H9 (cell line): ENCODE measurements at regions not wholly inside any gene's neighbourhood (a gene's known extent, or its start where the extent isn't known, plus 50 kb on each side); places are given as distances from the start of the nearest gene placed in this dataset.

ENCODE experiments used
- DNase-seq: peaks from one replicate; pipeline ENCODE4 v3.0.0-alpha.2; 2017
- H2AFZ ChIP-seq: one replicate; pipeline ENCODE4 v1.6.1; 2013; ENCODE audit warnings: mild to moderate bottlenecking, low read length, control low read depth, moderate library complexity
- H2AK5ac ChIP-seq: 2 replicates; pipeline ENCODE4 v1.6.1; 2013; ENCODE audit warnings: low read length, control low read depth, mixed read lengths; ENCODE audit not compliant: insufficient read length
- H2BK120ac ChIP-seq: one replicate; pipeline ENCODE4 v1.6.1; 2013; ENCODE audit warnings: low read depth, mild to moderate bottlenecking, low read length, control low read depth, inconsistent platforms; ENCODE audit not compliant: poor library complexity, severe bottlenecking
- H2BK12ac ChIP-seq: 2 replicates; pipeline ENCODE4 v1.6.1; 2013; ENCODE audit warnings: low read length, control low read depth, mixed read lengths, low read depth; ENCODE audit not compliant: insufficient read length
- H2BK15ac ChIP-seq: 2 replicates; pipeline ENCODE4 v1.6.1; 2013; ENCODE audit warnings: low read depth, low read length, control low read depth
- H2BK20ac ChIP-seq: one replicate; pipeline ENCODE4 v1.6.1; 2013; ENCODE audit warnings: low read depth, mild to moderate bottlenecking, low read length, control low read depth, inconsistent platforms; ENCODE audit not compliant: poor library complexity, severe bottlenecking
- H2BK5ac ChIP-seq: 2 replicates; pipeline ENCODE4 v1.6.1; 2013; ENCODE audit warnings: low read length, control low read depth, mixed read lengths; ENCODE audit not compliant: insufficient read length
- H3K14ac ChIP-seq: 2 replicates; pipeline ENCODE4 v1.6.1; 2013; ENCODE audit warnings: low read length, control low read depth; ENCODE audit not compliant: insufficient read depth
- H3K18ac ChIP-seq: 2 replicates; pipeline ENCODE4 v1.6.1; 2013; ENCODE audit warnings: low read depth, mild to moderate bottlenecking, mixed read lengths, low read length, control low read depth; ENCODE audit not compliant: insufficient read length
- H3K23ac ChIP-seq: 2 replicates; pipeline ENCODE4 v1.6.1; 2013; ENCODE audit warnings: low read length, control low read depth, mixed read lengths, low read depth; ENCODE audit not compliant: insufficient read length
- H3K23me2 ChIP-seq: 2 replicates; pipeline ENCODE4 v1.6.1; 2013; ENCODE audit warnings: low read depth, mild to moderate bottlenecking, mixed read lengths, low read length, control low read depth; ENCODE audit not compliant: insufficient read length, poor library complexity, severe bottlenecking
- H3K27ac ChIP-seq: 2 replicates; pipeline ENCODE4 v1.5.1; 2013; ENCODE audit warnings: low read length, control low read depth, mixed read lengths, low read depth; ENCODE audit not compliant: insufficient read length
- H3K27me3 ChIP-seq: 2 replicates; pipeline ENCODE4 v1.6.1; 2013; ENCODE audit warnings: low read length, control low read depth, inconsistent platforms; ENCODE audit not compliant: insufficient read depth
- H3K4ac ChIP-seq: 2 replicates; pipeline ENCODE4 v1.6.1; 2013; ENCODE audit warnings: low read depth, mild to moderate bottlenecking, control low read depth, inconsistent platforms, low read length, moderate library complexity
- H3K4me1 ChIP-seq: 2 replicates; pipeline ENCODE4 v1.6.1; 2013; ENCODE audit warnings: low read length, control low read depth, inconsistent platforms; ENCODE audit not compliant: insufficient read depth
- H3K4me2 ChIP-seq: 2 replicates; pipeline ENCODE4 v1.6.1; 2013; ENCODE audit warnings: low read length, control low read depth, mixed read lengths; ENCODE audit not compliant: insufficient read length, insufficient read depth
- H3K56ac ChIP-seq: 2 replicates; pipeline ENCODE4 v1.6.1; 2013; ENCODE audit warnings: low read depth, mild to moderate bottlenecking, mixed read lengths, low read length, control low read depth; ENCODE audit not compliant: insufficient read length
- H3K79me1 ChIP-seq: 2 replicates; pipeline ENCODE4 v1.6.1; 2013; ENCODE audit warnings: low read depth, mild to moderate bottlenecking, moderate library complexity, low read length, control low read depth, inconsistent platforms; ENCODE audit not compliant: insufficient read depth, poor library complexity, severe bottlenecking
- H3K79me2 ChIP-seq: 2 replicates; pipeline ENCODE4 v1.6.1; 2013; ENCODE audit warnings: low read length, control low read depth, inconsistent platforms; ENCODE audit not compliant: insufficient read depth
- H3K9ac ChIP-seq: 2 replicates; pipeline ENCODE4 v1.6.1; 2013; ENCODE audit warnings: low read length, control low read depth, mixed read lengths; ENCODE audit not compliant: insufficient read length; ENCODE audit errors: extremely low read depth
- H3K9me3 ChIP-seq: one replicate; pipeline ENCODE4 v1.6.1; 2013; ENCODE audit warnings: low read depth, low read length, inconsistent platforms; ENCODE audit not compliant: control insufficient read depth
- H3T11ph ChIP-seq: one replicate; pipeline ENCODE4 v1.6.1; 2013; ENCODE audit warnings: mild to moderate bottlenecking, low read length, control low read depth, inconsistent platforms
- H4K20me1 ChIP-seq: one replicate; pipeline ENCODE4 v1.6.1; 2013; ENCODE audit not compliant: control insufficient read depth, insufficient read length, insufficient read depth
- H4K5ac ChIP-seq: 2 replicates; pipeline ENCODE4 v1.6.1; 2013; ENCODE audit warnings: low read depth, mild to moderate bottlenecking, mixed read lengths, low read length, control low read depth; ENCODE audit not compliant: insufficient read length
- H4K8ac ChIP-seq: replicated peaks from 2 replicates; pipeline ENCODE4 v1.6.1; 2013; ENCODE audit warnings: low read length, control low read depth, mixed read lengths, low read depth; ENCODE audit not compliant: insufficient read length
- H4K91ac ChIP-seq: 2 replicates; pipeline ENCODE4 v1.6.1; 2013; ENCODE audit warnings: low read depth, mild to moderate bottlenecking, moderate library complexity, mixed read lengths, low read length, control low read depth; ENCODE audit not compliant: insufficient read length
- H3K27ac Mint-ChIP-seq, 3 experiments: 2 replicates in 2 of 3; 3 replicates in 1 of 3; pipeline ENCODE4 v1.8.0; 2020 to 2021; ENCODE audit warnings: mixed read lengths in 3 of 3, mild to moderate bottlenecking in 1 of 3, moderate library complexity in 1 of 3
- H3K27me3 Mint-ChIP-seq: 2 replicates; pipeline ENCODE4 v1.8.0; 2021; ENCODE audit warnings: low read depth, mild to moderate bottlenecking, moderate library complexity, mixed read lengths
- H3K36me3 Mint-ChIP-seq, 3 experiments: 2 replicates in 2 of 3; 3 replicates in 1 of 3; pipeline ENCODE4 v1.8.0; 2020 to 2021; ENCODE audit warnings: low read depth in 3 of 3, mixed read lengths in 3 of 3; ENCODE audit not compliant: insufficient read depth in 1 of 3
- H3K4me1 Mint-ChIP-seq, 2 experiments: 2 replicates each; pipeline ENCODE4 v1.8.0; 2020; ENCODE audit warnings: mixed read lengths in 2 of 2
- H3K4me3 Mint-ChIP-seq, 2 experiments: 2 replicates in 1 of 2; 3 replicates in 1 of 2; pipeline ENCODE4 v1.8.0; 2020 to 2021; ENCODE audit warnings: mild to moderate bottlenecking in 2 of 2, mixed read lengths in 2 of 2, moderate library complexity in 1 of 2
- H3K9me3 Mint-ChIP-seq, 2 experiments: 2 replicates in 1 of 2; 3 replicates in 1 of 2; pipeline ENCODE4 v1.8.0; 2020; ENCODE audit warnings: mild to moderate bottlenecking in 2 of 2, mixed read lengths in 2 of 2, moderate library complexity in 1 of 2
- WGBS: extraction: QIAGEN DNeasy Blood & Tissue Kit; methylation state at CpG from one replicate; pipeline ENCODE4 v1.1.7; 2013; ENCODE audit warnings: missing lambda C conversion rate, low lambda C conversion rate, mixed read lengths; ENCODE audit not compliant: insufficient read length; ENCODE audit errors: extremely low coverage; 5-methylcytosine and 5-hydroxymethylcytosine counted together
- TF ChIP-seq, protein P1 (sequence below): fragments of 200-600 bp; sonication (generic); conservative IDR thresholded peaks from 3 replicates; pipeline ENCODE4 v1.8.0; 2021; ENCODE audit warnings: antibody characterized with exemption, mild to moderate bottlenecking

DNA sequence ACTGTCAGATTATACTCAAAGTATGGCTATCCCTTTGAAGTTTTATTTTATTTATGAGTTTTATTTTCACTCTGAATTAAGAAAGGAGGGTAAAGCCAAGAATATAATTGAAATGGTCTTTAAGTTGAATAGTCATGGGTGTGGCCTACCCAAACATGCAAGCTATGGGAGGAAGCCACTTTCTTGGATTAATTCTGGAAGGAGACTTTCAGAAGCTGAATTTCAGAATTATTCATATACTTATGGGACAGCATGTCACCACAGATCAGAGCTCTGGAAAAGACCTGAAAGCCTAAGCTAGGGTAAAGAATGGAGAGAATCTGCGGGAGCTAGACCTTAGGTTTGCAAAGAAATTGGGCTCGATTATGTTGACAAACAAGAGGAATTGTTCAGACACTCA, 242.4 kb upstream of the FKBP1C start:
- Histone ChIP-seq H3K14ac (no peak overlapping the region), H2BK120ac (no peak overlapping the region), H3K23me2 (no peaks in the 10 kb centered on the region), H2AK5ac (no peak overlapping the region), H3K4ac (no peak overlapping the region), H3K27me3 (no peaks in the 10 kb centered on the region), H3K18ac (no peak overlapping the region), H3K9ac (no peak overlapping the region), H2AFZ (no peak overlapping the region), H4K91ac (no peak overlapping the region), H3K27ac (no peak overlapping the region), H3K4me1 (no peaks in the 10 kb centered on the region), H2BK20ac (no peak overlapping the region), H4K20me1 (no peaks in the 10 kb centered on the region), H3T11ph (no peak overlapping the region), H2BK15ac (no peak overlapping the region), H3K23ac (no peak overlapping the region), H3K79me1 (no peaks in the 10 kb centered on the region), H3K9me3 (no peaks in the 10 kb centered on the region), H3K4me2 (no peak overlapping the region), H3K56ac (no peak overlapping the region), H2BK5ac (no peak overlapping the region), H4K8ac (no peak overlapping the region), H4K5ac (no peak overlapping the region), H3K79me2 (no peaks in the 10 kb centered on the region), H2BK12ac (no peak overlapping the region)
- H3K36me3 Mint-ChIP-seq, result no peaks in the 10 kb centered on the region
- no CpG with 5 or more reads among the region's 2 CpGs for WGBS
- H3K4me1 Mint-ChIP-seq, result no peaks in the 10 kb centered on the region
- peaks cover 3 to 5% of the 10 kb centered on the region in 2 experiments; a peak in 3 of 5 replicates for H3K9me3 Mint-ChIP-seq
- TF ChIP-seq, protein P1, sequence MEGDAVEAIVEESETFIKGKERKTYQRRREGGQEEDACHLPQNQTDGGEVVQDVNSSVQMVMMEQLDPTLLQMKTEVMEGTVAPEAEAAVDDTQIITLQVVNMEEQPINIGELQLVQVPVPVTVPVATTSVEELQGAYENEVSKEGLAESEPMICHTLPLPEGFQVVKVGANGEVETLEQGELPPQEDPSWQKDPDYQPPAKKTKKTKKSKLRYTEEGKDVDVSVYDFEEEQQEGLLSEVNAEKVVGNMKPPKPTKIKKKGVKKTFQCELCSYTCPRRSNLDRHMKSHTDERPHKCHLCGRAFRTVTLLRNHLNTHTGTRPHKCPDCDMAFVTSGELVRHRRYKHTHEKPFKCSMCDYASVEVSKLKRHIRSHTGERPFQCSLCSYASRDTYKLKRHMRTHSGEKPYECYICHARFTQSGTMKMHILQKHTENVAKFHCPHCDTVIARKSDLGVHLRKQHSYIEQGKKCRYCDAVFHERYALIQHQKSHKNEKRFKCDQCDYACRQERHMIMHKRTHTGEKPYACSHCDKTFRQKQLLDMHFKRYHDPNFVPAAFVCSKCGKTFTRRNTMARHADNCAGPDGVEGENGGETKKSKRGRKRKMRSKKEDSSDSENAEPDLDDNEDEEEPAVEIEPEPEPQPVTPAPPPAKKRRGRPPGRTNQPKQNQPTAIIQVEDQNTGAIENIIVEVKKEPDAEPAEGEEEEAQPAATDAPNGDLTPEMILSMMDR, result no peak
- no peak overlapping the region for H3K27ac Mint-ChIP-seq
- no peak for DNase-seq
- no peak overlapping the region for H3K4me3 Mint-ChIP-seq
- H3K27me3 Mint-ChIP-seq, result no peaks in the 10 kb centered on the region
